NB4 (cell line): ENCODE measurements at regions not wholly inside any gene's neighbourhood (a gene's known extent, or its start where the extent isn't known, plus 50 kb on each side); places are given as distances from the start of the nearest gene placed in this dataset.

Source experiments
- DNase-seq: peaks from one replicate; pipeline ENCODE4 v3.0.0; 2010; ENCODE audit warnings: low read depth
- H3K4me3 ChIP-seq: one replicate; pipeline ENCODE4 v1.5.1; 2011; ENCODE audit warnings: mild to moderate bottlenecking, low read depth, low read length, moderate library complexity
- MYC ChIP-seq: IDR thresholded peaks from 2 replicates; pipeline ENCODE4 v1.6.1; 2011; ENCODE audit warnings: low read depth, low read length
- POLR2A ChIP-seq: IDR thresholded peaks from 2 replicates; pipeline ENCODE4 v1.6.1; 2011; ENCODE audit warnings: mild to moderate bottlenecking; ENCODE audit not compliant: insufficient read length; ENCODE audit errors: extremely low read depth
- TF ChIP-seq, protein P1 (sequence below): IDR thresholded peaks from one replicate; pipeline ENCODE4 v1.5.1; 2012; ENCODE audit warnings: low read depth, low read length
- TF ChIP-seq, protein P2 (sequence below): IDR thresholded peaks from 2 replicates; pipeline ENCODE4 v1.6.1; 2011; ENCODE audit warnings: low read depth, low read length

DNA sequence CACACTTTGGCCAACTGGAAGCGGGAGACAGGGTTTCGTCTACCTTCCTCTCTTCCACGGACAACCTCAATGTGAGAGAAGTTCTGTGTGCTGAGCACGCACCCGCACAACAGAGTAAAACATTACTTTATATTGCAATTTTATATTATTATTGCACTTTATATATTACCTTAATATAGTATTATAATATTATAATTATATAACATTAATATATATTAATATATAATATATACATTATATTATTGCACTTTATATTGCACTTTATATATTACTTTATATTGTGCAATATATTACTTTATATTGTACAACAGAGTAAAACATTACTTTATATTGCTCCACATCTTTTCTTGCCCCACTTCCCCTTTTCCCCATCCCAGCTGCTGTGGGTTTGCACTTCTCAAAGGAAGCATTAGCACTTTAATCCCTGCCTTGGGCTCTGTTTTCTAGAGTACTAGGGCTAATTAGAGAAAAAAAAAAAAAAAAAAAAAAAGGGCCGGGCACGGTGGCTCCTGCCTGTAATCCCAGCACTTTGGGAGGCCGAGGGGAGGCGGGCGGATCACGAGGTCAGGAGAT lies 76.4 kb upstream of the SLC4A7 start:
- no peak overlapping the region for H3K4me3 ChIP-seq
- peak; percentile 65 for DNase-seq
- TF ChIP-seq POLR2A (no peak), MYC (no peak)
- TF ChIP-seq, protein P1, sequence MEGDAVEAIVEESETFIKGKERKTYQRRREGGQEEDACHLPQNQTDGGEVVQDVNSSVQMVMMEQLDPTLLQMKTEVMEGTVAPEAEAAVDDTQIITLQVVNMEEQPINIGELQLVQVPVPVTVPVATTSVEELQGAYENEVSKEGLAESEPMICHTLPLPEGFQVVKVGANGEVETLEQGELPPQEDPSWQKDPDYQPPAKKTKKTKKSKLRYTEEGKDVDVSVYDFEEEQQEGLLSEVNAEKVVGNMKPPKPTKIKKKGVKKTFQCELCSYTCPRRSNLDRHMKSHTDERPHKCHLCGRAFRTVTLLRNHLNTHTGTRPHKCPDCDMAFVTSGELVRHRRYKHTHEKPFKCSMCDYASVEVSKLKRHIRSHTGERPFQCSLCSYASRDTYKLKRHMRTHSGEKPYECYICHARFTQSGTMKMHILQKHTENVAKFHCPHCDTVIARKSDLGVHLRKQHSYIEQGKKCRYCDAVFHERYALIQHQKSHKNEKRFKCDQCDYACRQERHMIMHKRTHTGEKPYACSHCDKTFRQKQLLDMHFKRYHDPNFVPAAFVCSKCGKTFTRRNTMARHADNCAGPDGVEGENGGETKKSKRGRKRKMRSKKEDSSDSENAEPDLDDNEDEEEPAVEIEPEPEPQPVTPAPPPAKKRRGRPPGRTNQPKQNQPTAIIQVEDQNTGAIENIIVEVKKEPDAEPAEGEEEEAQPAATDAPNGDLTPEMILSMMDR = no peak
- TF ChIP-seq, protein P2, sequence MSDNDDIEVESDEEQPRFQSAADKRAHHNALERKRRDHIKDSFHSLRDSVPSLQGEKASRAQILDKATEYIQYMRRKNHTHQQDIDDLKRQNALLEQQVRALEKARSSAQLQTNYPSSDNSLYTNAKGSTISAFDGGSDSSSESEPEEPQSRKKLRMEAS = no peak

DNA sequence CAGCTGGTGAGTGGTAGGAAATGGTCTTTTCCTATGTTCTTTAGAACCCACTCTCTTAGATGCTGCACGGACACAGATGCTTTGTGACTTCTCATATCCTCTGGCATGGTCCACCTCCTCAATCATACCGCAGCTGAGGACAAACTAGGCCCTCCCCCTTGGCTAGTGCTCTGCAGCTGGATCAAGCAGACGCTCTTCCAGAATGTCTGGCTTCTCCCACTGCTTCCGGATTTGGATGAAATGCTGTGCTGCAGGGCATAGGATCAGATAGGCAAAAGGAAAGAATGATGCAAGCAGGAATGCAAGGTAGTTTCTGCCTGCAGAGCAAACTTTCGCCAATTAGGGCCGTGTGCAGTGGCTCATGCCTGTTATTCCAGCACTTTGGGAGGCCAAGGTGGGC lies 75.7 kb upstream of the SLC4A7 start:
- TF ChIP-seq MYC = no peak
- TF ChIP-seq, protein P1 = no peak
- TF ChIP-seq, protein P2 = no peak
- TF ChIP-seq POLR2A = no peak
- no peak overlapping the region for H3K4me3 ChIP-seq
- DNase-seq = no peak

DNA sequence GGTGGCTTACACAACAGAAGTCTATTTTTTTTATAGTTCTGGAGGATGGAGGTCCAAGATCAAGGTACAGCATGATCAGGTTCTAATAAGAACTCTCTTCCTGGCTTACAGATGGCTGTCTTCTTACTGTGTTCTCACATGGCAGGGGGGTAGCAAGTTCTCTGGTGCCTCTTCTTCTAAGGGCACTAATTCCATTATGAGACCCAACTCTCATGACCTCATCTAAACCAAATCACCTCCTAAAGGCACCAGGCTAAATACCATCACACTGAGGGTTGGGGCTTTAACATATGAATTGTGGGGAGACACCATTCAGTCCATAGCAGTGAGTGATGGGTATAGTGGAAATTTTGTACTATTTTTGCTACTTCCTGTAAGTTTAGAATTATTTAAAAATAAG lies 75.2 kb upstream of the SLC4A7 start:
- no peak for TF ChIP-seq POLR2A
- TF ChIP-seq, protein P2 = no peak
- TF ChIP-seq, protein P1 = no peak
- TF ChIP-seq MYC = no peak
- no peak overlapping the region for H3K4me3 ChIP-seq
- no peak for DNase-seq

DNA sequence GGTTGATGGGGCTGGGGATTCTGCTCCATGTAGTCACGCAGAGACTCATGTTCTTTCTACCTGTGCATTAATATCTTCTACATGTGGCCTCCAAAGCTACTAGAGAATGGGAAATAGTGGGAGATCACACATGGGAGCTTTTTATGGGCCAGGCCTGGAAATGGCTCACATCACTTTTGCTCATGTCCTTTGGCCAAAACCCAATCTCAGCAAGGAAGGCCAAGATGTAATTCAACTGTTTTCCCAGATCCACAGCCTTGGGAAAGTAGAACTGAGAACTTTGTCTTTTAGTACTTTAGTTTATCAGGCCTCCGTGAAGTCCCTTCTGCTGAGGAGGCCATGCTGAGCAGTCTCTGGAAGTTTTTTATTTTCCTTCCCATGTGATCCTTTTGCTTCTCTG lies 73.2 kb upstream of the SLC4A7 start:
- TF ChIP-seq MYC = no peak
- TF ChIP-seq, protein P2 = no peak
- no peak for TF ChIP-seq POLR2A
- TF ChIP-seq, protein P1 = no peak
- H3K4me3 ChIP-seq = no peak overlapping the region
- DNase-seq = no peak

DNA sequence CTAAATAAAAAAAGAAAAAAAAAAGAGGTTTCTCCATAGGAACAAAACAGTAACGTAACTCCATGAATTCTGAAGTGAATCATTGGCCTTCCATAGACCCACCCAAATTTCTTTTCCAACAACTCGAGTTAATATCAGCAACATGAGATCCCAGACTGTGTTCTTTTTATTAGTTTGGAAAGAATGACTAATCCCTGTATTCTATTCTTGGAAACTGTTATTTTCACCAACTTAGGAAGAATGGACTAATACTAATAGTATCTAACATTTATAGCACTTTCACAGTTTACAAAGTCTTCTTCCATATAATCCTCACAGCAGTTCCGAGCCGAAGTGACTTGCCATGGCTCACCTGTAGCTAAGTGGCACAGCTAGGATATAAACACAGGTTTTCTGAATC lies 72.7 kb upstream of the SLC4A7 start:
- TF ChIP-seq POLR2A = no peak
- TF ChIP-seq MYC = no peak
- TF ChIP-seq, protein P1 = no peak
- TF ChIP-seq, protein P2 = no peak
- no peak for DNase-seq
- H3K4me3 ChIP-seq = no peak overlapping the region

DNA sequence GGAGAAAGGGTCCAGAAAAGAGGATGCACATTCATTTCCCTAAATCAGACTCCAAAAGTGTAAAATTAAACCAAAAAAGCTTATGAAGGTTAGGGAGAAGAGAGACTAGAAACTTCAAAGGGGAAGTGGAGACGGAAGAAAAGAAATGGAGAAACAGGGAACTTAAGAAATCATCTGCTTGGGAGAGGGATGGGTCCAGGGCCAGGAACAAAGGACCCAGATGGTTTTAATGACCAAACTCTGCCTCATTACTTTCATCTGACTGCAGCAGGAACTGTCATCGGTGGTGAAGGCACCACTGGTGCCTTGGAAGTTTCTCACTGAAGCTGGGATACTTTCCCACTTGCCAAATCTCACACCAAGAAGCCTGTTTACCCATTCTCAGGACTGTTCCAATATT lies 70.5 kb upstream of the SLC4A7 start:
- peak; percentile 14 for DNase-seq

More for the DNA sequence above, 70.5 kb upstream of the SLC4A7 start:
- H3K4me3 ChIP-seq = no peak overlapping the region
- no peak for TF ChIP-seq MYC
- no peak for TF ChIP-seq POLR2A
- TF ChIP-seq, protein P2 = no peak
- TF ChIP-seq, protein P1 = no peak
